LNCaP clone FGC (cell line): ENCODE measurements at regions not wholly inside any gene's neighbourhood (a gene's known extent, or its start where the extent isn't known, plus 50 kb on each side); places are given as distances from the start of the nearest gene placed in this dataset.

Experiments
- DNase-seq: peaks from one replicate; pipeline ENCODE4 v3.0.0-alpha.2; 2011; ENCODE audit warnings: low read depth
- H3K4me3 ChIP-seq: 2 replicates; pipeline ENCODE4 v1.5.1; 2011; ENCODE audit warnings: mild to moderate bottlenecking, low read depth, low read length, control low read depth
- TF ChIP-seq, protein P1 (sequence below): IDR thresholded peaks from 2 replicates; pipeline ENCODE4 v1.5.1; 2012; ENCODE audit warnings: mild to moderate bottlenecking; ENCODE audit not compliant: control insufficient read depth, insufficient read depth; ENCODE audit errors: extremely low read depth

DNA sequence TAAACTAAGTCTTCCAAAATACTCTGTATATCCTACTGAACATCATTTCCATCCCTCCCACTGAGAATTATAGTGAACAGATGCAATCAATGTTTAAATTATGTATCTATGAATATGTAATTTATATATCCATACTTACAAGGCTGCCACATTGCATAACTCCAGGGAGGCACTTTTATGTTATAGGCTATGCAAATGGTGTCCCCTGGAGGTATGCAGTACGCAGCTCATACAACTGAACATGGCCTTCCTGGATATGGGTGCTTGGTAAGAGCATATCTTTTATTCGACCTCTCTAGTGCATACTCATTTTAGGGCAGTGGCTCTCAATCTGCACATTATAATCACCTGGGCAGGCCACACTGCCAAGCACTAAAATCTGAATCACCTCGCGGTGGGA lies 127.3 kb downstream of the BANF2 start:
- TF ChIP-seq, protein P1, sequence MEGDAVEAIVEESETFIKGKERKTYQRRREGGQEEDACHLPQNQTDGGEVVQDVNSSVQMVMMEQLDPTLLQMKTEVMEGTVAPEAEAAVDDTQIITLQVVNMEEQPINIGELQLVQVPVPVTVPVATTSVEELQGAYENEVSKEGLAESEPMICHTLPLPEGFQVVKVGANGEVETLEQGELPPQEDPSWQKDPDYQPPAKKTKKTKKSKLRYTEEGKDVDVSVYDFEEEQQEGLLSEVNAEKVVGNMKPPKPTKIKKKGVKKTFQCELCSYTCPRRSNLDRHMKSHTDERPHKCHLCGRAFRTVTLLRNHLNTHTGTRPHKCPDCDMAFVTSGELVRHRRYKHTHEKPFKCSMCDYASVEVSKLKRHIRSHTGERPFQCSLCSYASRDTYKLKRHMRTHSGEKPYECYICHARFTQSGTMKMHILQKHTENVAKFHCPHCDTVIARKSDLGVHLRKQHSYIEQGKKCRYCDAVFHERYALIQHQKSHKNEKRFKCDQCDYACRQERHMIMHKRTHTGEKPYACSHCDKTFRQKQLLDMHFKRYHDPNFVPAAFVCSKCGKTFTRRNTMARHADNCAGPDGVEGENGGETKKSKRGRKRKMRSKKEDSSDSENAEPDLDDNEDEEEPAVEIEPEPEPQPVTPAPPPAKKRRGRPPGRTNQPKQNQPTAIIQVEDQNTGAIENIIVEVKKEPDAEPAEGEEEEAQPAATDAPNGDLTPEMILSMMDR = no peak
- no peak for DNase-seq
- H3K4me3 ChIP-seq = no peak overlapping the region

DNA sequence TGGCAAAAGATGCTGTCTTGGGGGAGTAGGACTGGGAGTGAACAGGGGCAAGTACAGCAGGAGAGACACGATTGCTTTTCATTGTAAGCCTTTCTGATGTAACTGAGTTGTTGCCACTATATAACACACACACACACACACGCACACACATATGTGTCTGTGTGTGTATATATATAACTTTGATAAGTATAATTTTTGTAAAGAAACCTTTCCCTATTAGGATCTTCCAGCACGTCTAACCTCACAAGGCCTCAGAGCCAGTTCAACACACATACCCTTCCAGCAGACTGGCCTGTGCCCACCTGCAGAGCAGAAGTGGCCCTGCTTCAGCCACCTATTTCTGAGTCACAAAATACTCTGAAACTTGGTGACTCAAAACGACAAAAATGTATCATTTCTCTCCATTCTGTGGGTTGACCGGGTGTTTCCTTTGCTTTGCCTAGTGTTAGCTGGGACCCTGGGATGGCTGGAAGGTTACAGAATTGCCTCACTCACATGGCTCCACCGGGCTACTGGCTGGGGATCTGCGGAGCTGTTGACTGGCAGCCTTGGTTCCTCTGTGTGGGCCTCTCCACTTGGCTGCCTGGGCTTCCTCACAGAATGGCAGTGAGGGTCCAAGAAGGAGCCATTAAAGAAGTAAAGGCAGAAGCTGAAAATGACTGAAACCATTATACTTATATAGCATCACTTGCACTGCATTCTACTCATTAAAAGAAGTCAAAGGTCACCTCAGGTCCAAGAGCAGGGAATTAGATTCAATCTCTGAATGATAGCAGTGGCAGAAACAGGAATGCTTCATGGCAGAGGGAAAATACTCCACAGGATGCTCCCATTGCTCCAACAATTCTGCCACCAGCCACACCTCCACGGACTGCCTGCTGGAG lies 126.4 kb downstream of the BANF2 start:
- DNase-seq = no peak
- TF ChIP-seq, protein P1 = no peak
- no peak overlapping the region for H3K4me3 ChIP-seq

DNA sequence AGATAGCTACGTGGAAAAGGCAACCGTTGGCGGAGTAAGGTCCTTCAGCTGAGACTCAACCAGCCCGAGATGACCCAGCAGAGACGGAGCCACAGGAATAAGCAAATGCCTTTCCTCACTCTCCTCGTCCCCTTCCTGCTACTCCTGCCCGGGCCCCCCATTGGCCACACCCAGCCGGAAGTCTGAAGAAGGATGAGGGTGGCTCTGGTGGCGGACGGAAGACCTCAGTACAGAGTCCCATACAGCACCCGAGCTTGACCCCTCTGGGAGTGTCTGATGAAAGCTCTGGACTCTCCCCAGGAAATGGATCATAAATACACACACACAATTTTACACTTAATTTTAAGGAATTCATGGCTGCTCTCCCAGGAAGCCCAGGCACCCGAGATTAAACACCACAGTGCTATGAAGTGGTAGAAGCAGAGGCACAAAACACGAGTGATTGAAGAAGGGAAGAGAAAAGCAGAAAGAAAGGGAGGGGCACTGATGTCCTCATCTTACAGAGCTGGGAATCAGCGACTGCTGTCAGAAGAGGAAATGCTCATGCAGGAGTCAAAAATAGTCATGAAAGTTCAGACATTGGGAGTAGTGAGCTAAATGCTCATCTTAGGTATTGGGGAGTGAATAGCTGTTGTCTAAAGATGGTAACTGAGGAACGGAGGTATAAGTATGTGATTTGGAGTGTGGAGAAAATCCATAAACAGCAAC lies 125.6 kb downstream of the BANF2 start:
- DNase-seq = no peak
- no peak overlapping the region for H3K4me3 ChIP-seq
- TF ChIP-seq, protein P1 = no peak

DNA sequence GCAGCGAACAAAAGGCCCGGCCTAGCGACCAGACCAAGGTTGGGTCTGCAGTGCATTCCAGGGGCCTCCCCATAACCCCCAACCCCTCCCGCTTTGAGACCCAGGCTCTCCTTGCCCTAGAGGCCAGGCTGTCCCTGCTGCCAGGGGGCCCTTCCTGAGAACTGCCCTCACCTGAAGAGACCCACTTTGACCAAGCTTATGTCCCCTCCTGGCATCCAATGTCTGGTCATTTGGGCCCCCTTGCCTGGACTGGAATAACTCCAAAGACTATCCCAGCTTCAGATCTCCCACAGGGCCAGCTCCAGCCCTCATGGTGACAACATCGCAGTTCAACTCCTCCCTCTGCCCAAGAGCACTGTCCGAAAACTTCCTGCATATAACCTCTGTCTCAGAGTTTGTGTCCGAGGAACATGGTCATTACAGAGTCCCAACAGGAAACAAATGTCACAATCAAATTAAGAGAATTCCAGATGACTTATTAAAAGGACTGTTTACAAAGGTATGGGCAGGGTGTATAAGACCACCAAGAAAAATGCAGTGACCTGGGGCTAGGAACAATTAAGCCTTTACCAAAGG lies 125.0 kb downstream of the BANF2 start:
- H3K4me3 ChIP-seq = no peak overlapping the region
- DNase-seq = no peak
- TF ChIP-seq, protein P1 = no peak

DNA sequence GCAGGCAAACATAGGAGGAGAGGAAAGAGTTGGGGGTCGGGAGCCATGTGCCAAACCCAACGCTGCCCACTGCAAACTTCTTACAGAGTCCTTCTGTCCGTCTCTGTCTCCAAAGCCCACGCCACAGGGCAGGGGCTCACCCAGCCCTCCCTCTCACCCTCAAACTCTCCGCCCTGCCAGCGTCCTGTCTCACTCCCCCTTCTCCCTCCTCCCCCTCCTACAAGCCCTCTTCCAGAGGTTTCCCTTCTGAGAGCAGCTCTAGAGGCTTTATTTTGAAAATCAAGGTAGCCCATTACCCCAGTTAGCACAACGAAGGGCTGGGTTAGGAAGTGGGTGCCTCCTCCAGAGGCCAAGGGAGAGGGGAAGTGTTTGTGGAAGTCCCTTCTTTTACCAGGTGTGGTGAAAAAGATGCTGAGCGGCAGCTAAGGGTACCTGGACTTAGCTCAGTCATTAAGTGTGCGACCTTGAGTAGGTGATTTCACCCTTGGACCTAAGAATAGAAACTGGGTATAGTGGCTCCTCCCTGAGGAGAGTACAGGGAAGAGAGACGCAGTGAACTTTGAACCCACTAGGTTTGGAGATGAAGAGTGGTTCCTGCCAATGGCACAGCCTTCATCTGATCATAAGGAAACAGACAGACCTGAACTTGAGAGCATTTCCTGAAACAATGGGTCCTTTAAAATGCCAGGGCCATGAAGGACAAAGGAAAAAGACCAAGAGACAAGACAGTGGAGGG lies 123.8 kb downstream of the BANF2 start:
- no peak for DNase-seq
- TF ChIP-seq, protein P1 = no peak

DNA sequence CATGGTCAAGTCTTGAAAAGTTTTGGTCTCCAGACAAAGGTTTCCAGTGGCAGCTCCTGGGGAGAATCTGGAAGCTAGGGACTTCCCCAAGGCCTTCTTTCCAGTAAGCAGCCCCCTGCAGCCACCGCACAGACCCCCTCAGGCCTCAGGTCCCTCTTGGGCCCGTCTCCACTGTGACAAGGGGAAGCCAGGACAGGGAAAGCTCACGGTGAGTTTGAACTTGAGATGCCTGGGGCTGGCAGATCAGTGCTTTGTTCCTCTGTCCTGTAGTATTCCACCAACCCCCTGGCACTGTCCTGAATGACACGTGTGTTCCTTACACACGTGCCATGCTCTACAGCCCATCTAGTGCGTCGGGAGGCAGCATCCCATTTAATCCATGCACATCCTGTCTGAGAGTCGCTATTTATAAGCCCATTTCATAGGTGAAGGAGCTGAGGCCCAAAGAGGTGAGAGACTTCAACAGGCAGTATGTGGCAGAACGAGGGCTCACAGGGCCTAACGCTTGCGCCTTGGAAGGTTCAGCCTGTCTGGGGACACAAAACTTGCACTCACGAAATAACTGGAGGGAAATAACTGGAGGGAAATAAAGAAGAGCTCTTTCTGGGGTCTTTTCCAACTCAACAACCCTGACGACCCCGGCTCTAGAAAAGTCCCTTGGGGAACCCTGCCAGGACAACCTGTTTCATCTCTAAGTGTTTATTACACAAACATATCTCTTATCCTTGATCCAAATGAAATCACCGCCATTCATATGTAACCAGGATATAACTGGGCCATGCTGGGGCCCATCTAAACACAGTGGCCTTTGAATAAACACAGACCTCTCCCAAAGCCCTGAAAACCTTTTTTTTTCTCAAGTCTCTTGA lies 123.0 kb downstream of the BANF2 start:
- TF ChIP-seq, protein P1 = no peak
- no peak for DNase-seq
- no peak overlapping the region for H3K4me3 ChIP-seq

More for the DNA sequence above, 123.8 kb downstream of the BANF2 start:
- no peak overlapping the region for H3K4me3 ChIP-seq
